ENCODE measurements at regions not wholly inside any gene's neighbourhood (a gene's known extent, or its start where the extent isn't known, plus 50 kb on each side); places are given as distances from the start of the nearest gene placed in this dataset.

DNA sequence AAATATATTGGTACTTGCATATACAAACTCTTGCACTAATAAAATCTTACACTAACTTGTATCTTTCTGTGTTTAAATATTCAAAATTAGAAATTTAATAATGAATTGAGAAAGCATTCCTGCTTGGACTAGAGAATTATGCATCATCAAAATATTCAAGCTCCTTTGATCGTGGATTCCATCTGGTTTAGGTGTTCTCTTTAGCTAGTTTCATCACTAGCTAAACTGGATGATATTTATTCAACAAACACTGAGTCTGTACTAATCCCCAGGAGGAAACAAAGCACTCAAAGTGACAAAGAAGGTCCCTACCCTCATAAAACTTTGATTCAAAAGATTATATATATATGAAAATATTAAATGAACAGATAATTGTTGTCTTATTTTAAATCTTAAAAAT lies 1360.9 kb upstream of the ALCAM start:
- TF ChIP-seq, protein P1, sequence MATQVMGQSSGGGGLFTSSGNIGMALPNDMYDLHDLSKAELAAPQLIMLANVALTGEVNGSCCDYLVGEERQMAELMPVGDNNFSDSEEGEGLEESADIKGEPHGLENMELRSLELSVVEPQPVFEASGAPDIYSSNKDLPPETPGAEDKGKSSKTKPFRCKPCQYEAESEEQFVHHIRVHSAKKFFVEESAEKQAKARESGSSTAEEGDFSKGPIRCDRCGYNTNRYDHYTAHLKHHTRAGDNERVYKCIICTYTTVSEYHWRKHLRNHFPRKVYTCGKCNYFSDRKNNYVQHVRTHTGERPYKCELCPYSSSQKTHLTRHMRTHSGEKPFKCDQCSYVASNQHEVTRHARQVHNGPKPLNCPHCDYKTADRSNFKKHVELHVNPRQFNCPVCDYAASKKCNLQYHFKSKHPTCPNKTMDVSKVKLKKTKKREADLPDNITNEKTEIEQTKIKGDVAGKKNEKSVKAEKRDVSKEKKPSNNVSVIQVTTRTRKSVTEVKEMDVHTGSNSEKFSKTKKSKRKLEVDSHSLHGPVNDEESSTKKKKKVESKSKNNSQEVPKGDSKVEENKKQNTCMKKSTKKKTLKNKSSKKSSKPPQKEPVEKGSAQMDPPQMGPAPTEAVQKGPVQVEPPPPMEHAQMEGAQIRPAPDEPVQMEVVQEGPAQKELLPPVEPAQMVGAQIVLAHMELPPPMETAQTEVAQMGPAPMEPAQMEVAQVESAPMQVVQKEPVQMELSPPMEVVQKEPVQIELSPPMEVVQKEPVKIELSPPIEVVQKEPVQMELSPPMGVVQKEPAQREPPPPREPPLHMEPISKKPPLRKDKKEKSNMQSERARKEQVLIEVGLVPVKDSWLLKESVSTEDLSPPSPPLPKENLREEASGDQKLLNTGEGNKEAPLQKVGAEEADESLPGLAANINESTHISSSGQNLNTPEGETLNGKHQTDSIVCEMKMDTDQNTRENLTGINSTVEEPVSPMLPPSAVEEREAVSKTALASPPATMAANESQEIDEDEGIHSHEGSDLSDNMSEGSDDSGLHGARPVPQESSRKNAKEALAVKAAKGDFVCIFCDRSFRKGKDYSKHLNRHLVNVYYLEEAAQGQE (IDR thresholded peaks at IDR 0.05; ENCODE audit: insufficient read depth in 1 of 2, low read depth in 2 of 2, low read length in 1 of 2) = no peak
- TF ChIP-seq POLR2AphosphoS5 (IDR thresholded peaks at IDR 0.05; ENCODE audit: low read depth, low read length) (no peak), SIN3A (IDR thresholded peaks at IDR 0.05; ENCODE audit: borderline replicate concordance, insufficient read depth, low read depth, low read length) (no peak)
- TF ChIP-seq, protein P2, sequence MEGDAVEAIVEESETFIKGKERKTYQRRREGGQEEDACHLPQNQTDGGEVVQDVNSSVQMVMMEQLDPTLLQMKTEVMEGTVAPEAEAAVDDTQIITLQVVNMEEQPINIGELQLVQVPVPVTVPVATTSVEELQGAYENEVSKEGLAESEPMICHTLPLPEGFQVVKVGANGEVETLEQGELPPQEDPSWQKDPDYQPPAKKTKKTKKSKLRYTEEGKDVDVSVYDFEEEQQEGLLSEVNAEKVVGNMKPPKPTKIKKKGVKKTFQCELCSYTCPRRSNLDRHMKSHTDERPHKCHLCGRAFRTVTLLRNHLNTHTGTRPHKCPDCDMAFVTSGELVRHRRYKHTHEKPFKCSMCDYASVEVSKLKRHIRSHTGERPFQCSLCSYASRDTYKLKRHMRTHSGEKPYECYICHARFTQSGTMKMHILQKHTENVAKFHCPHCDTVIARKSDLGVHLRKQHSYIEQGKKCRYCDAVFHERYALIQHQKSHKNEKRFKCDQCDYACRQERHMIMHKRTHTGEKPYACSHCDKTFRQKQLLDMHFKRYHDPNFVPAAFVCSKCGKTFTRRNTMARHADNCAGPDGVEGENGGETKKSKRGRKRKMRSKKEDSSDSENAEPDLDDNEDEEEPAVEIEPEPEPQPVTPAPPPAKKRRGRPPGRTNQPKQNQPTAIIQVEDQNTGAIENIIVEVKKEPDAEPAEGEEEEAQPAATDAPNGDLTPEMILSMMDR (IDR thresholded peaks at IDR 0.05) = no peak
